A673 (cell line): ENCODE measurements at regions not wholly inside any gene's neighbourhood (a gene's known extent, or its start where the extent isn't known, plus 50 kb on each side); places are given as distances from the start of the nearest gene placed in this dataset.

Experiments
- CTCF ChIP-seq: fragments of 300-800, 200-600 bp; sonication (generic); conservative IDR thresholded peaks from 2 replicates; pipeline ENCODE4 v1.5.1; 2017; ENCODE audit warnings: low read depth, mild to moderate bottlenecking, antibody characterized with exemption, low read length, moderate library complexity, mixed read lengths
- EZH2 ChIP-seq: fragments of 200-600 bp; sonication (generic); IDR thresholded peaks from 2 replicates; pipeline ENCODE4 v1.6.1; 2017; ENCODE audit warnings: borderline replicate concordance, low read depth, mild to moderate bottlenecking, mixed read lengths, antibody characterized with exemption, low read length; ENCODE audit not compliant: poor library complexity, severe bottlenecking

DNA sequence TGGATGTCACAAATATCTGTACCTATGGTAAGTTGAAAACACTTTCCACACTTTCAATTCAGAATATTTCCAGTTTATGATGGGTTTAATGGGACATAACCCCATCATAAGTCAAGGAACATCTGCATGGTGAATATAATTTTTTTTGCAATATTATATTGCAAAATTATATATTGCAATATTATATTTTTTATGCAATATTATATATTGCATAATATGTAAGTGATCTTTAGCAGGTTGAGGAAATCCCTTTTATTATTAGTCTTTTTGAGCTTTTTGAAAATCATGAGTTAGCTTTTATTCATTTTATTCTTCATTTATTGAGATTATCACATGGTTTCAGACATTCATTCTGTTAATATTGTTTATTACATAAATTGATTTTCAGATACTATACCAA, 342.2 kb upstream of the GALNT5 start:
- no peak for TF ChIP-seq CTCF
- TF ChIP-seq EZH2 = no peak
